Natural killer cell treated with Interleukin-12 subunit alpha and Interleukin-12 subunit beta and Interleukin-15 and Interleukin-18, amount 100 ng/mL, for 72 hours (primary cell): ENCODE measurements at regions not wholly inside any gene's neighbourhood (a gene's known extent, or its start where the extent isn't known, plus 50 kb on each side); places are given as distances from the start of the nearest gene placed in this dataset.

Source experiments
- ATAC-seq, 2 donors: fragments of 150-1000 bp; cut with Tn5 transposase in 1 of 2; sonication (Bioruptor Pico), chemical (Tn5 transposase) in 1 of 2; 2 replicates each; pipeline ENCODE4 v1.10.0; 2021
- DNase-seq: peaks from one replicate; pipeline ENCODE4 v3.0.0; 2022; ENCODE audit warnings: low spot score
- H3K27ac Mint-ChIP-seq, 2 donors: 1 replicate in 1 of 2; 2 replicates in 1 of 2; pipeline ENCODE4 v1.8.0; 2022; ENCODE audit warnings: mixed read lengths in 2 of 2, mild to moderate bottlenecking in 1 of 2, moderate library complexity in 1 of 2
- H3K27me3 Mint-ChIP-seq, 2 donors: 1 replicate in 1 of 2; 2 replicates in 1 of 2; pipeline ENCODE4 v1.8.0; 2022; ENCODE audit warnings: mixed read lengths in 2 of 2
- H3K36me3 Mint-ChIP-seq: one replicate; pipeline ENCODE4 v1.8.0; 2022; ENCODE audit warnings: mixed read lengths
- H3K4me1 Mint-ChIP-seq, 2 donors: 1 replicate in 1 of 2; 2 replicates in 1 of 2; pipeline ENCODE4 v1.8.0; 2022; ENCODE audit warnings: low read depth in 2 of 2, mixed read lengths in 2 of 2, mild to moderate bottlenecking in 1 of 2
- H3K4me3 Mint-ChIP-seq: one replicate; pipeline ENCODE4 v1.8.0; 2022; ENCODE audit warnings: mixed read lengths
- H3K9me3 Mint-ChIP-seq: 2 replicates; pipeline ENCODE4 v1.8.0; 2022; ENCODE audit warnings: mixed read lengths

- Mint-ChIP-seq H3K36me3 (no peaks in the 10 kb centered on the region), H3K9me3 (no peaks in the 10 kb centered on the region), H3K27ac (no peak overlapping the region), H3K4me3 (no peak overlapping the region), H3K4me1 (no peaks in the 10 kb centered on the region), H3K27me3 (peaks cover 15 to 21% of the 10 kb centered on the region in 2 donors)
- DNase-seq (no peak), ATAC-seq (no peak)
Measured at GRCh38 chr20:10783707-10784553, 110.1 kb upstream of the JAG1 start.

DNA sequence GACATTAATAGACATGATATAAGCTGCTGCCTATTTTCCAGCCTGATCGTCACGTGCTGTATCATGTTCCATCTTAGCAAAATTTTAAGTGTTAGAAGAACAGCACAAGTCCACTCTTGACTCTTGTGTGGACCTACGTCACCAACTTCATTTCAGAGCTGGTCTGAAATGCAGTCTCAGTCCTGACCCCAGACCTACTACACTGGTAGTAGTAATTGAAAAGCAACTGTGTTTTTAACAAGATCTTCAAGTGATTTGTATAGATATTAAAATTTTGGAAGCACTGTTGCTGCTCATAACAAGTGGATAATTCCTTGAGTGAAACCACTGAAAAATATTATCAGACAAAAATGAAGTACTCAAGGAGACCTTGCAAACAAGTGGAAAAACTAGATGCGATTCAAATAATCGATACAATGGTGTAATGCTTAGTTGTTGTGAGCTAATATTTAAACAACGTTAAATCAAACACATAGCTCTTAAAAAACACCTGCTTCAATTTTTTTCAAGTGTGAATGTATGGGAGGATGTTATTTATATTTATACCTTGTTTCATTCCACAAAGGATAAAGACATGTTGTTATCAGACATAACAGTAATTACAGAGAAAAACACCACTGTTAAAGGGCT, 110.9 kb upstream of the JAG1 start:
- no peak for DNase-seq
- Mint-ChIP-seq H3K27me3 (peaks cover 15 to 21% of the 10 kb centered on the region in 2 donors), H3K4me1 (no peaks in the 10 kb centered on the region), H3K27ac (no peak overlapping the region), H3K36me3 (no peaks in the 10 kb centered on the region), H3K9me3 (no peaks in the 10 kb centered on the region), H3K4me3 (no peak overlapping the region)
- no peak for ATAC-seq

DNA sequence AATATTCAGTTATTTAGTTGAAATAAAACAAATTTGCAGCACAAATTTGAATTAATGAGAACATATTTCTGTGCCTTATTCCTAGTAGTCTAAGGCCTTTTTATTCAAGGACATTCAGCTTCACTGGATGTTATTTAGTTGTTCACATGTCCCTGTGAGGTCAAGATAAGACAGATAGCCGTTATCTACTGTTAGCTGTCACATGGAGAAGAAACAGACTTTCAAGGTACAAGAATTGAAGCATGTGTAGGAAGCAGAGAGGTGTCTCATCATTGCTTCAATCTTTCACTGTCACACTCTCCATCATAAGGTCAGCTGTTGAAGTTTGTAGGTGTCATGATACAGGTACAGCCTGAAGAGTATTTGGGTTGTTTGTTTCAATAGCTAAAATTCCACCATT, 112.9 kb upstream of the JAG1 start:
- DNase-seq: no peak
- Mint-ChIP-seq H3K27me3 (peaks cover 11 to 12% of the 10 kb centered on the region in 2 donors), H3K27ac (no peak overlapping the region), H3K36me3 (no peaks in the 10 kb centered on the region), H3K4me1 (no peaks in the 10 kb centered on the region), H3K4me3 (no peak overlapping the region), H3K9me3 (peaks cover 3% of the 10 kb centered on the region)
- no peak for ATAC-seq

- no peak overlapping the region for H3K27ac Mint-ChIP-seq
- DNase-seq: no peak
- peaks cover 3% of the 10 kb centered on the region for H3K9me3 Mint-ChIP-seq
- H3K4me3 Mint-ChIP-seq: no peak overlapping the region
- no peaks in the 10 kb centered on the region for H3K36me3 Mint-ChIP-seq
- peaks cover 0 to 6% of the 10 kb centered on the region in 2 donors for H3K4me1 Mint-ChIP-seq
- no peak for ATAC-seq
- peaks cover 5 to 7% of the 10 kb centered on the region in 2 donors for H3K27me3 Mint-ChIP-seq
Measured at GRCh38 chr20:10788055-10788454, 114.3 kb upstream of the JAG1 start.

DNA sequence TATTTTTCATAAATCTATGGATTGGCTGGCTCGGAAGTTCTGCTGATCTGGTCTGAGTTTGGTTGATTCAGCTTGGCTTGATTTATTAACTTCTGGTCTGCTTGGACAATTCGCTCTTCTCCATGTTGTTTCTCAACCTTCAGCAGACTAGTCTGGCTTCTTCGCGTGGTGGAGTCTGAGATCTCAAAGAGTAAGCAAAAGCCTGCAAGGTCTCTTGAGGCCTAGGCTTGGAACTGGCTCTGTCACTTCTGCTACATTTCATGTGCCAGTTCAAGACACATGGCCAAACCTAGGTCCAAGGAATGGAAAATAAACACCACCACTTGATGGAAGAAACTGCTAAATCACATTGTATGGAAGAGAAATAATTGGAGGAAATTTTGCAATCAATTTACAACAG, 115.1 kb upstream of the JAG1 start:
- DNase-seq: no peak
- no peak for ATAC-seq
- Mint-ChIP-seq H3K4me1 (peaks cover 0 to 7% of the 10 kb centered on the region in 2 donors), H3K9me3 (peaks cover 3% of the 10 kb centered on the region), H3K4me3 (no peak overlapping the region), H3K36me3 (no peaks in the 10 kb centered on the region), H3K27ac (no peak overlapping the region), H3K27me3 (peaks cover 5 to 7% of the 10 kb centered on the region in 2 donors)

DNA sequence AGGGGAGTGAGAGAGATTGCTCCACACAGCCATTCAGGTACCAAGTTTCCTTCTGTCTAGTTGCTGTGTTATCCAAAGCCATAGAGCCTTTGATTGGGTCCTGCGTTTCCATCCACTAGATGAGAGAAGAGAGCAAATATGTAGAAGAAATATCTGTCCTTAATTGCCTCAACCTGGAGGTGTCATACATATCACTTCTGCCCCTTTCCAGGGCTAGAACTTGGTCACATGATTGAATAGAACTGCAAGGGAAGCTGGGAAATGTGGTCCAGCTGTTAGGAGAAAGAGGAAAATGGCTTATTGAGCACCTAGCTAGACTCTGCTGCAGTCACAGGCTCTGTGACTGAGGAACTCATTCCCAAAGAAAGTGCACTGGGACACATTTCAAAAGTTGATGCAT, 115.6 kb upstream of the JAG1 start:
- ATAC-seq (no peak), DNase-seq (no peak)
- Mint-ChIP-seq H3K4me3 (no peak overlapping the region), H3K36me3 (no peaks in the 10 kb centered on the region), H3K27me3 (peaks cover 4 to 5% of the 10 kb centered on the region in 2 donors), H3K4me1 (peaks cover 0 to 7% of the 10 kb centered on the region in 2 donors), H3K27ac (no peak overlapping the region), H3K9me3 (peaks cover 3% of the 10 kb centered on the region)

DNA sequence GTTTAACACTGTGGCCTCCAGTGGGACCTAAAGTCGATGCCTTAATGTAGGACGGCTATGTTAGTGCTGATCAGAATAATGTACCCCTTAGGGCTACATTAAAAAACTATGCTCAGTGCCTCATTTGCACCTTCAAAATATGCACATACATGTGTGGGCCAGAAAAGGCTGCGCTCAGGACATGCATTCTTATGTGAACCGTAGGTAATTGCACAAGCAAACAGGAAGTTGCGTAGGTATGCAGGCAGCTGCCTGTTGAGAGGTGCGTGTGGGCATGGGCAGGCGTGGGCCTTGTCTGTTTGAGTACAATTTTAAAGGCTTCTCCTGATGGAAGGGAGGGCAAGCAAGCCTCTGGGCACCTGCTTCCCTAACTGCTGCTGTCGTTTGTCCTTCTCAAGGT, 116.2 kb upstream of the JAG1 start:
- Mint-ChIP-seq H3K36me3 (no peaks in the 10 kb centered on the region), H3K27me3 (peaks cover 4 to 5% of the 10 kb centered on the region in 2 donors), H3K4me3 (no peak overlapping the region), H3K4me1 (peaks cover 0 to 7% of the 10 kb centered on the region in 2 donors), H3K27ac (no peak overlapping the region), H3K9me3 (peaks cover 3% of the 10 kb centered on the region)
- no peak for DNase-seq
- ATAC-seq: no peak

DNA sequence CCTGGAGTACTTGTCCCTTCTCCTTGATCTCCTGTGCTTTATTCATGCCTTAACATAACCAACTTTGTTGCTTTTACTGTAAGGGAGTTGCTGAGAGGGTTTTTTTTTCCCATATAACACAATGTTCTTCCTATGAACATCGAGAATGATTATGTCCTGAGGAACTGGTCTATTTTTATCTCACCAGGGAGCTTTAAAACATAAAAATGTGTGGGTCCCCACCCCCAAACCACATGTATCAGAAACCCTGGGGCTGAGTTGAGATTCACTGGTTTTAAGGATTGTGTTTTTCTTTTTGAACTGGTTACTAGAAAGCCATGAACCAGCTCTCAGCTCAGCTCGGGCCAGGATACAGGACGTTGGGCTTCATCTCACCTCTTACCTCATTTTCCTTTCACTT, 118.5 kb upstream of the JAG1 start:
- Mint-ChIP-seq H3K27ac (no peak overlapping the region), H3K36me3 (no peaks in the 10 kb centered on the region)

DNA sequence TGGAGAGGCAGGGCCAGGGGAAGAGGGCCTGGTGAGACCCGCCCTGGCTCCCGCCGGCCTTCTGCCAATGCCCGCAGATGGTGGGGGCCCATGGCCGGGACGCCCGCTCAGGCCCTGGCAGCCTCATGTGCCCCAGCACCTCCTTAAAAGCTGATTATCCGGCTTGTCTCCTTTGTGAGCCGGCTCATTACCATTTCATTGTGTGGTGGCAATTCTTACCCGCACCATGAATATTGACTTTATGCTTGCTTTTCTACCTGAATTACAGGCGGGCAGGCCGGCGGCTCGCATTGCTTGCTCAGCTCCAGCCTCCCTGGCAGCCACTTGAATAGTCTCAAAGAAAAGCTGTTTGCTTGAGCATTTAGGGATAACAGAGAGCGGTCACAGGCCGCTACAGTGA, 120.0 kb upstream of the JAG1 start:
- ATAC-seq: no peak
- Mint-ChIP-seq H3K36me3 (no peaks in the 10 kb centered on the region), H3K9me3 (peaks cover 5% of the 10 kb centered on the region), H3K27ac (no peak overlapping the region), H3K27me3 (peaks cover 4 to 7% of the 10 kb centered on the region in 2 donors), H3K4me3 (no peak overlapping the region), H3K4me1 (peaks cover 0 to 7% of the 10 kb centered on the region in 2 donors)
- DNase-seq: no peak

More for the DNA sequence above, 118.5 kb upstream of the JAG1 start:
- Mint-ChIP-seq H3K9me3 (peaks cover 5% of the 10 kb centered on the region), H3K4me3 (no peak overlapping the region), H3K4me1 (peaks cover 0 to 7% of the 10 kb centered on the region in 2 donors), H3K27me3 (peaks cover 4 to 7% of the 10 kb centered on the region in 2 donors)
- DNase-seq: no peak
- no peak for ATAC-seq

GRCh38 chr20:10794765-10795164, 121.0 kb upstream of the JAG1 start:
- H3K4me1 Mint-ChIP-seq: peaks cover 0 to 7% of the 10 kb centered on the region in 2 donors
- DNase-seq (no peak), ATAC-seq (no peak)
- peaks cover 4 to 7% of the 10 kb centered on the region in 2 donors for H3K27me3 Mint-ChIP-seq
- H3K27ac Mint-ChIP-seq: no peak overlapping the region
- no peak overlapping the region for H3K4me3 Mint-ChIP-seq
- peaks cover 5% of the 10 kb centered on the region for H3K9me3 Mint-ChIP-seq
- no peaks in the 10 kb centered on the region for H3K36me3 Mint-ChIP-seq

GRCh38 chr20:10795286-10796026, 121.7 kb upstream of the JAG1 start:
- H3K36me3 Mint-ChIP-seq: no peaks in the 10 kb centered on the region
- DNase-seq: no peak
- peaks cover 4 to 7% of the 10 kb centered on the region in 2 donors for H3K27me3 Mint-ChIP-seq
- H3K9me3 Mint-ChIP-seq: peaks cover 4% of the 10 kb centered on the region
- H3K4me1 Mint-ChIP-seq: peaks cover 0 to 7% of the 10 kb centered on the region in 2 donors
- no peak overlapping the region for H3K27ac Mint-ChIP-seq
- no peak for ATAC-seq
- no peak overlapping the region for H3K4me3 Mint-ChIP-seq

GRCh38 chr20:10798811-10799210, 125.0 kb upstream of the JAG1 start:
- H3K27me3 Mint-ChIP-seq: peaks cover 9 to 16% of the 10 kb centered on the region in 2 donors
- no peaks in the 10 kb centered on the region for H3K4me1 Mint-ChIP-seq
- H3K27ac Mint-ChIP-seq: no peak overlapping the region
- no peaks in the 10 kb centered on the region for H3K36me3 Mint-ChIP-seq
- ATAC-seq (no peak), DNase-seq (no peak)
- H3K4me3 Mint-ChIP-seq: no peak overlapping the region
- H3K9me3 Mint-ChIP-seq: peaks cover 3% of the 10 kb centered on the region

DNA sequence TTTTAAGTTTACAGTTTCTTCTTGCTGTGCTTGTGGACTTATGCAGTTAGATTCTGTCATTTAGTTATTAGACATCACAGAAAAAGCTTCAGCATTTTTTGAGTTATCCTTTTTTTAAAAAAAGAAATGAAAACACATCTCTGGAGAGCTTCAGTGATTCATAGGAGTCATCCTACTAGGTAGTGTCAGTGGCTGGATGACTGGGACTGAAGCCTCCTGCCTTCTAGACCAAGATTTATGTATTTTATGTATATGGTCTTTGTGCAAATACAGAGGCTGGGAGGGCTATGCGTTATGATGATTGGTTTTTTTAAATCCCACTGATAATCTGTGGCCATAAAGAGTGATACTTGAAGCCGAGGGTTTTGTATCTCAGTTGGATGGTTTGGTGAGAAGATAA, 125.9 kb upstream of the JAG1 start:
- DNase-seq (no peak), ATAC-seq (no peak)
- H3K9me3 Mint-ChIP-seq: peaks cover 3% of the 10 kb centered on the region
- no peaks in the 10 kb centered on the region for H3K4me1 Mint-ChIP-seq
- peaks cover 11 to 19% of the 10 kb centered on the region in 2 donors for H3K27me3 Mint-ChIP-seq
- no peak overlapping the region for H3K4me3 Mint-ChIP-seq
- no peak overlapping the region for H3K27ac Mint-ChIP-seq
- no peaks in the 10 kb centered on the region for H3K36me3 Mint-ChIP-seq

GRCh38 chr20:10800288-10800687, 126.5 kb upstream of the JAG1 start:
- Mint-ChIP-seq H3K27ac (no peak overlapping the region), H3K4me1 (no peaks in the 10 kb centered on the region), H3K4me3 (no peak overlapping the region), H3K36me3 (no peaks in the 10 kb centered on the region), H3K9me3 (peaks cover 3% of the 10 kb centered on the region), H3K27me3 (peaks cover 11 to 19% of the 10 kb centered on the region in 2 donors)
- ATAC-seq (no peak), DNase-seq (no peak)
